ENCODE measurements at regions not wholly inside any gene's neighbourhood (a gene's known extent, or its start where the extent isn't known, plus 50 kb on each side); places are given as distances from the start of the nearest gene placed in this dataset.
"Not testable (repeated sequence)": the region's sequence is repeated elsewhere in the genome, so short reads cannot be mapped to it uniquely, and the experiment has no call there.

GRCh38 chr2:122075381-122075780 is 319.9 kb downstream of the TSN start:
- DNase-seq = no peak

- DNase-seq = no peak
These were observed 321.7 kb downstream of the TSN start for GRCh38 chr2:122077114-122077513.

- DNase-seq = no peak
These were observed 322.3 kb downstream of the TSN start for GRCh38 chr2:122077771-122078170.

- DNase-seq = no peak
These were observed 323.0 kb downstream of the TSN start for GRCh38 chr2:122078451-122078850.

GRCh38 chr2:122079844-122080243 is 324.4 kb downstream of the TSN start:
- no peak for DNase-seq

- no peak for DNase-seq
These were observed 324.9 kb downstream of the TSN start for GRCh38 chr2:122080316-122080715.

GRCh38 chr2:122080871-122081270 is 325.4 kb downstream of the TSN start:
- no peak for DNase-seq

- DNase-seq = no peak
These were observed 326.3 kb downstream of the TSN start for GRCh38 chr2:122081751-122082150.

- DNase-seq = no peak
These were observed 328.0 kb downstream of the TSN start for GRCh38 chr2:122083256-122084048.

- DNase-seq = not testable (repeated sequence)
These were observed 330.2 kb downstream of the TSN start for GRCh38 chr2:122085672-122086071.

GRCh38 chr2:122094557-122094956 is 339.1 kb downstream of the TSN start:
- DNase-seq = no peak

GRCh38 chr2:122096761-122097160 is 341.3 kb downstream of the TSN start:
- no peak for DNase-seq

- DNase-seq = no peak
These were observed 342.9 kb downstream of the TSN start for GRCh38 chr2:122098306-122098705.

- DNase-seq = no peak
These were observed 344.9 kb downstream of the TSN start for GRCh38 chr2:122100346-122100745.

- no peak for DNase-seq
These were observed 345.3 kb downstream of the TSN start for GRCh38 chr2:122100756-122101155.

- no peak for DNase-seq
These were observed 345.9 kb downstream of the TSN start for GRCh38 chr2:122101319-122101718.

- no peak for DNase-seq
These were observed 349.9 kb downstream of the TSN start for GRCh38 chr2:122105171-122105876.

GRCh38 chr2:122105877-122106206 is 350.4 kb downstream of the TSN start:
- no peak for DNase-seq

GRCh38 chr2:122108186-122108585 is 352.7 kb downstream of the TSN start:
- no peak for DNase-seq

- no peak for DNase-seq
These were observed 357.0 kb downstream of the TSN start for GRCh38 chr2:122112216-122113005.

- no peak for DNase-seq
These were observed 359.0 kb downstream of the TSN start for GRCh38 chr2:122114421-122114820.

- no peak for DNase-seq
These were observed 361.9 kb downstream of the TSN start for GRCh38 chr2:122117371-122117770.

- DNase-seq = no peak
These were observed 373.9 kb downstream of the TSN start for GRCh38 chr2:122129399-122129798.
